HUES48 (cell line): ENCODE measurements at regions not wholly inside any gene's neighbourhood (a gene's known extent, or its start where the extent isn't known, plus 50 kb on each side); places are given as distances from the start of the nearest gene placed in this dataset.
A peak's percentile ranks its signal among the peaks of the same experiment; 100 is the strongest.

Experiments used
- H3K27ac ChIP-seq: one replicate; pipeline ENCODE4 v1.7.0; 2013; ENCODE audit warnings: low read depth, low read length, inconsistent platforms
- H3K27me3 ChIP-seq: 2 replicates; pipeline ENCODE4 v1.6.1; 2013; ENCODE audit warnings: mild to moderate bottlenecking, low read length; ENCODE audit not compliant: control insufficient read depth, insufficient read depth
- H3K36me3 ChIP-seq: 2 replicates; pipeline ENCODE4 v1.6.1; 2013; ENCODE audit warnings: low read length; ENCODE audit not compliant: control insufficient read depth, insufficient read depth
- H3K4me1 ChIP-seq: 2 replicates; pipeline ENCODE4 v1.6.1; 2013; ENCODE audit warnings: mild to moderate bottlenecking, low read length; ENCODE audit not compliant: control insufficient read depth, insufficient read depth
- H3K4me3 ChIP-seq: 2 replicates; pipeline ENCODE4 v1.5.1; 2013; ENCODE audit warnings: mild to moderate bottlenecking, low read depth, low read length
- H3K9ac ChIP-seq: 2 replicates; pipeline ENCODE4 v1.6.1; 2013; ENCODE audit warnings: mild to moderate bottlenecking, low read depth, low read length, moderate library complexity
- H3K9me3 ChIP-seq: 2 replicates; pipeline ENCODE4 v1.6.1; 2013; ENCODE audit warnings: low read length; ENCODE audit not compliant: control insufficient read depth, insufficient read depth

DNA sequence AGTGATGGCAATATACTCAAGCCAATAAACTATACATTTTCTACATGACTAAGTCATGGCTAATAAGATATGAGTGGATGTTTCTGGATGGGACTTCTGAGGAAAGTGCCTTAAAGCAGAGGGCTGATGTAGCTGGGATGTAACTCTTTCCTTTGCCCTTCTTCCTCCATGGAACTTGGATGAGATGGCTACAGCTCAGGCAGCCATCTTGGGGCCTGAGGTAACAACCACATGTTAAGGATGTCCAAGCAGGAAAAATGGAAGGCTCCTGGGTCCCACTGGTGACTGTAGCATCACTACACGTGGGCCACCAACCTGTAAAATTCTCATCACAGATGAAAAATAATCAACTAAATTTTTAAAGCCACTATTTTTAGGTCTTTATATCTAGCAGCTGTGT lies 54.4 kb upstream of the GRIP1 start:
- H3K27ac ChIP-seq = peak overlapping the region; percentile 37
- H3K27me3 ChIP-seq = no peaks in the 10 kb centered on the region
- peaks cover 12% of the 10 kb centered on the region for H3K4me1 ChIP-seq
- H3K36me3 ChIP-seq = no peaks in the 10 kb centered on the region
- no peak overlapping the region for H3K4me3 ChIP-seq
- no peaks in the 10 kb centered on the region for H3K9me3 ChIP-seq
- peak overlapping the region; percentile 18; the same call in 1 of the 2 replicates for H3K9ac ChIP-seq

DNA sequence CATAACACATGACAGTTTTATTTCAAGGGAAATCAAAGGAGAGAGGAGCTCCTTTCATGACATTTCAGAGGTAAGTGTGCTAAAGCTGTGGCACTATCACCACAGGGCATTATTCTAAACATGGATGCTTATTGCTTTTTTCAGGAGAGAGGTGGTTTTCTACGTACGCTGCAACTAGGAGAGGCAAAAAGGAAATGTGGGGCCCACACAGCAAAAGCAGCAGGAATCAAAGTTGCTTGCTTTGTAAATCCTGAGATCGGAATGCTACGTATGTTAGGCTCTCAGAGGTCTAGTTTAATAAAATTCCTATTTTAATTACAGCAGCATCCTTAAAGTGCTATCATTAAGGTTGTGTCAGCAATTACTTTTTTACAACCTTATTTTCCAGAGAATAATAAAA lies 55.0 kb upstream of the GRIP1 start:
- peak overlapping the region; percentile 18; the same call in 1 of the 2 replicates for H3K9ac ChIP-seq
- peak overlapping the region; percentile 37 for H3K27ac ChIP-seq
- no peaks in the 10 kb centered on the region for H3K9me3 ChIP-seq
- no peaks in the 10 kb centered on the region for H3K27me3 ChIP-seq
- no peak overlapping the region for H3K4me3 ChIP-seq
- H3K4me1 ChIP-seq = peaks cover 12% of the 10 kb centered on the region
- H3K36me3 ChIP-seq = no peaks in the 10 kb centered on the region

- Histone ChIP-seq H3K27me3 (no peaks in the 10 kb centered on the region), H3K9ac (no peak overlapping the region), H3K9me3 (no peaks in the 10 kb centered on the region), H3K27ac (no peak overlapping the region), H3K4me3 (no peak overlapping the region), H3K36me3 (no peaks in the 10 kb centered on the region), H3K4me1 (peaks cover 12% of the 10 kb centered on the region)
Measured at GRCh38 chr12:66735275-66735674, 56.4 kb upstream of the GRIP1 start.

- Histone ChIP-seq H3K27me3 (no peaks in the 10 kb centered on the region), H3K36me3 (no peaks in the 10 kb centered on the region), H3K9ac (no peak overlapping the region), H3K4me1 (peaks cover 12% of the 10 kb centered on the region), H3K4me3 (no peak overlapping the region), H3K27ac (no peak overlapping the region), H3K9me3 (no peaks in the 10 kb centered on the region)
Measured at GRCh38 chr12:66736931-66737330, 58.1 kb upstream of the GRIP1 start.

- no peaks in the 10 kb centered on the region for H3K36me3 ChIP-seq
- no peaks in the 10 kb centered on the region for H3K9me3 ChIP-seq
- H3K27ac ChIP-seq = no peak overlapping the region
- no peak overlapping the region for H3K9ac ChIP-seq
- H3K27me3 ChIP-seq = no peaks in the 10 kb centered on the region
- H3K4me3 ChIP-seq = no peak overlapping the region
- peaks cover 2% of the 10 kb centered on the region for H3K4me1 ChIP-seq
Measured at GRCh38 chr12:66739266-66739665, 60.4 kb upstream of the GRIP1 start.

GRCh38 chr12:66739940-66740651 lies 61.2 kb upstream of the GRIP1 start:
- H3K9me3 ChIP-seq = no peaks in the 10 kb centered on the region

GRCh38 chr12:66740732-66741131 lies 61.9 kb upstream of the GRIP1 start:
- Histone ChIP-seq H3K9me3 (no peaks in the 10 kb centered on the region), H3K36me3 (no peaks in the 10 kb centered on the region), H3K9ac (no peak overlapping the region)

More at GRCh38 chr12:66739940-66740651, 61.2 kb upstream of the GRIP1 start:
- Histone ChIP-seq H3K27me3 (no peaks in the 10 kb centered on the region), H3K9ac (no peak overlapping the region), H3K27ac (no peak overlapping the region), H3K4me1 (no peaks in the 10 kb centered on the region; the same call in 1 of the 2 replicates), H3K4me3 (no peak overlapping the region), H3K36me3 (no peaks in the 10 kb centered on the region)

GRCh38 chr12:66741919-66742318 lies 63.0 kb upstream of the GRIP1 start:
- Histone ChIP-seq H3K36me3 (no peaks in the 10 kb centered on the region), H3K27ac (no peak overlapping the region), H3K4me3 (no peak overlapping the region), H3K27me3 (no peaks in the 10 kb centered on the region), H3K9ac (no peak overlapping the region), H3K9me3 (no peaks in the 10 kb centered on the region), H3K4me1 (peaks cover 13% of the 10 kb centered on the region; the same call in 1 of the 2 replicates)

More at GRCh38 chr12:66740732-66741131, 61.9 kb upstream of the GRIP1 start:
- Histone ChIP-seq H3K27me3 (no peaks in the 10 kb centered on the region), H3K4me3 (no peak overlapping the region), H3K27ac (no peak overlapping the region), H3K4me1 (peaks cover 6% of the 10 kb centered on the region; the same call in 1 of the 2 replicates)

- no peaks in the 10 kb centered on the region for H3K27me3 ChIP-seq
- no peaks in the 10 kb centered on the region for H3K9me3 ChIP-seq
- no peaks in the 10 kb centered on the region for H3K36me3 ChIP-seq
- H3K9ac ChIP-seq = no peak overlapping the region
- no peak overlapping the region for H3K27ac ChIP-seq
- no peak overlapping the region for H3K4me3 ChIP-seq
- peaks cover 13% of the 10 kb centered on the region; the same call in 1 of the 2 replicates for H3K4me1 ChIP-seq
Measured at GRCh38 chr12:66742508-66743367, 63.9 kb upstream of the GRIP1 start.

- no peak overlapping the region for H3K9ac ChIP-seq
- no peaks in the 10 kb centered on the region for H3K9me3 ChIP-seq
- H3K4me1 ChIP-seq = peaks cover 13% of the 10 kb centered on the region; the same call in 1 of the 2 replicates
- no peaks in the 10 kb centered on the region for H3K27me3 ChIP-seq
- H3K36me3 ChIP-seq = no peaks in the 10 kb centered on the region
- H3K4me3 ChIP-seq = no peak overlapping the region
- H3K27ac ChIP-seq = no peak overlapping the region
Measured at GRCh38 chr12:66744461-66744860, 65.6 kb upstream of the GRIP1 start.

GRCh38 chr12:66744956-66745383 lies 66.1 kb upstream of the GRIP1 start:
- peaks cover 13% of the 10 kb centered on the region; the same call in 1 of the 2 replicates for H3K4me1 ChIP-seq

More at GRCh38 chr12:66744956-66745383, 66.1 kb upstream of the GRIP1 start:
- Histone ChIP-seq H3K9me3 (no peaks in the 10 kb centered on the region), H3K36me3 (no peaks in the 10 kb centered on the region), H3K9ac (no peak overlapping the region), H3K27me3 (no peaks in the 10 kb centered on the region), H3K4me3 (no peak overlapping the region), H3K27ac (no peak overlapping the region)
